Stimulated activated CD8-positive, alpha-beta memory T cell treated with anti-CD3 and anti-CD28 coated beads, Interleukin-12 subunit alpha, Interleukin-12 subunit beta, amount 100 ng/mL, for 24 hours (primary cell): ENCODE measurements at regions not wholly inside any gene's neighbourhood (a gene's known extent, or its start where the extent isn't known, plus 50 kb on each side); places are given as distances from the start of the nearest gene placed in this dataset.

Experiments
- DNase-seq: peaks from one replicate; pipeline ENCODE4 v3.0.0-alpha.2; 2020; ENCODE audit errors: extremely low read depth

- no peak for DNase-seq
These were observed 49.9 kb upstream of the MAFB start for GRCh38 chr20:40738976-40739375.

- no peak for DNase-seq
These were observed 50.8 kb upstream of the MAFB start for GRCh38 chr20:40739841-40740240.

GRCh38 chr20:40741507-40742106 is 52.6 kb upstream of the MAFB start:
- DNase-seq, result no peak

GRCh38 chr20:40743141-40743775 is 54.2 kb upstream of the MAFB start:
- no peak for DNase-seq

GRCh38 chr20:40744072-40744817 is 55.2 kb upstream of the MAFB start:
- DNase-seq, result no peak

- DNase-seq, result no peak
These were observed 55.8 kb upstream of the MAFB start for GRCh38 chr20:40744818-40745175.

GRCh38 chr20:40746251-40746650 is 57.2 kb upstream of the MAFB start:
- DNase-seq, result no peak

GRCh38 chr20:40748182-40748581 is 59.1 kb upstream of the MAFB start:
- DNase-seq, result no peak

- DNase-seq, result no peak
These were observed 61.0 kb upstream of the MAFB start for GRCh38 chr20:40749985-40750506.

- no peak for DNase-seq
These were observed 61.6 kb upstream of the MAFB start for GRCh38 chr20:40750541-40751035.

- DNase-seq, result no peak
These were observed 64.4 kb upstream of the MAFB start for GRCh38 chr20:40753472-40753871.

- no peak for DNase-seq
These were observed 65.4 kb upstream of the MAFB start for GRCh38 chr20:40754339-40754943.

GRCh38 chr20:40757087-40757486 is 68.1 kb upstream of the MAFB start:
- no peak for DNase-seq

- DNase-seq, result no peak
These were observed 69.8 kb upstream of the MAFB start for GRCh38 chr20:40758790-40759189.

GRCh38 chr20:40760399-40760798 is 71.4 kb upstream of the MAFB start:
- no peak for DNase-seq

GRCh38 chr20:40763646-40764295 is 74.7 kb upstream of the MAFB start:
- no peak for DNase-seq

- no peak for DNase-seq
These were observed 76.9 kb upstream of the MAFB start for GRCh38 chr20:40765814-40766480.

GRCh38 chr20:40766790-40767614 is 78.0 kb upstream of the MAFB start:
- DNase-seq, result no peak

GRCh38 chr20:40767615-40767924 is 78.5 kb upstream of the MAFB start:
- no peak for DNase-seq

GRCh38 chr20:40768105-40768504 is 79.1 kb upstream of the MAFB start:
- no peak for DNase-seq
